DND-41 (cell line): ENCODE measurements at regions not wholly inside any gene's neighbourhood (a gene's known extent, or its start where the extent isn't known, plus 50 kb on each side); places are given as distances from the start of the nearest gene placed in this dataset.

ENCODE experiments used
- EZH2 ChIP-seq: IDR thresholded peaks from 3 replicates; pipeline ENCODE4 v1.6.1; 2012; ENCODE audit warnings: borderline replicate concordance, low read depth, mild to moderate bottlenecking, moderate library complexity, low read length, inconsistent platforms; ENCODE audit not compliant: severe bottlenecking
- TF ChIP-seq, protein P1 (sequence below): IDR thresholded peaks from 2 replicates; pipeline ENCODE4 v1.5.1; 2012; ENCODE audit warnings: borderline replicate concordance, low read length, moderate library complexity, mild to moderate bottlenecking; ENCODE audit not compliant: poor library complexity, severe bottlenecking; ENCODE audit errors: extremely low read depth

DNA sequence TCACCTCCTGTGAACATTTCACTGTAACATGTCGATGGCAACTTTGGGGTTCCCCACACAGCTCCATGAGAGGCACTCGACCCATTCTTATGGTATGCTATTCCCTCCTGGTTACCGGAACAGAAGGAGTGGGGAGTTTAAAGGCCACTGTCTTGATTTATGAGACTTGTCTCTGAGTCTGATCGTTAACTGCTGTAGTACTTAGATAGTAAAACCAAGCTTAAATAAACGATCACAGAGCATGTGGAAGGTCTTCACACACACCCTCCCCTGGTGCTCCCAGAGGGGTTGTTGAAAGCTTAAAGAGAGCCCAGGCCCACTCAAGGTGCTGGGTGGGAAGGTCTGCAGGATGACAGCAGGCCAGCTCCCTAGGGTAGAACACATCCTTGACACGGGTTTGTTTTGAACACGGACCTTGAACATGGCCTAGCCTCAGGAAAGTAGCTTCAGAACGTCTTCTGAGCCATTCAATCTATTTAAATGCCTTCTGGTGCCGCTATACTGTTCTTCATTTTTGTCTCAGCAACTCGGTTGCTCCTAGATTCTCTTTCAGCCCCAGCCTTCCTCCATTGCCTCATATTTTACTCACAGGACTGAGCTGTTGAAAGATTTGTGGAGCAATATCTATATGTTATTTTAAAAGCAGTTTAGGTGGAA is 335.3 kb downstream of the FGFR2 start:
- TF ChIP-seq, protein P1, sequence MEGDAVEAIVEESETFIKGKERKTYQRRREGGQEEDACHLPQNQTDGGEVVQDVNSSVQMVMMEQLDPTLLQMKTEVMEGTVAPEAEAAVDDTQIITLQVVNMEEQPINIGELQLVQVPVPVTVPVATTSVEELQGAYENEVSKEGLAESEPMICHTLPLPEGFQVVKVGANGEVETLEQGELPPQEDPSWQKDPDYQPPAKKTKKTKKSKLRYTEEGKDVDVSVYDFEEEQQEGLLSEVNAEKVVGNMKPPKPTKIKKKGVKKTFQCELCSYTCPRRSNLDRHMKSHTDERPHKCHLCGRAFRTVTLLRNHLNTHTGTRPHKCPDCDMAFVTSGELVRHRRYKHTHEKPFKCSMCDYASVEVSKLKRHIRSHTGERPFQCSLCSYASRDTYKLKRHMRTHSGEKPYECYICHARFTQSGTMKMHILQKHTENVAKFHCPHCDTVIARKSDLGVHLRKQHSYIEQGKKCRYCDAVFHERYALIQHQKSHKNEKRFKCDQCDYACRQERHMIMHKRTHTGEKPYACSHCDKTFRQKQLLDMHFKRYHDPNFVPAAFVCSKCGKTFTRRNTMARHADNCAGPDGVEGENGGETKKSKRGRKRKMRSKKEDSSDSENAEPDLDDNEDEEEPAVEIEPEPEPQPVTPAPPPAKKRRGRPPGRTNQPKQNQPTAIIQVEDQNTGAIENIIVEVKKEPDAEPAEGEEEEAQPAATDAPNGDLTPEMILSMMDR: no peak
- no peak for TF ChIP-seq EZH2
